Putamen (tissue), 1 donor: ENCODE measurements at regions not wholly inside any gene's neighbourhood (a gene's known extent, or its start where the extent isn't known, plus 50 kb on each side); places are given as distances from the start of the nearest gene placed in this dataset.
"Not testable (repeated sequence)": the region's sequence is repeated elsewhere in the genome, so short reads cannot be mapped to it uniquely, and the experiment has no call there.

Experiments
- DNase-seq: peaks from one replicate; pipeline ENCODE4 v3.0.0-alpha.2; 2016; ENCODE audit warnings: low spot score

DNA sequence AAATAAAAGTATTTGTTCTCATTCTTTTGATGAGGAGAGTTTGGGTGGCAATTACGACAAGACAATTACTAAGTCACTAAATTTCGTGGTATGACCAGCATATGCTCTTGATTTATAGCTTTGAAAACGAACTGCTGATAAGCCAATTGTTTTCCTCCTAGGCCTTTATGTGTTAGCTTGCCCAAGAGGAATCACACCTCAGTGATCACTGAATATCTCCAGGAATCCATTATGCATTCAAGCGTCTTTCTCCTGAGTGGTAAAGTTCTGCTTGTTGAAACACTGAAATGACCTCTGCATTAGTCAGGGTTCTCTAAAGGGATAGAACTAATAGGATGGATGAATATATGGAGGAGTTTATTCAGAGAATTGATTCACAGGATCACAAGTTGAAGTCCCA is 677.7 kb upstream of the MEF2C start:
- DNase-seq: no peak

- no peak for DNase-seq
Measured at GRCh38 chr5:89556215-89556913, 673.4 kb upstream of the MEF2C start.

GRCh38 chr5:89546657-89547056 is 663.7 kb upstream of the MEF2C start:
- no peak for DNase-seq

GRCh38 chr5:89545626-89546025 is 662.6 kb upstream of the MEF2C start:
- no peak for DNase-seq

DNA sequence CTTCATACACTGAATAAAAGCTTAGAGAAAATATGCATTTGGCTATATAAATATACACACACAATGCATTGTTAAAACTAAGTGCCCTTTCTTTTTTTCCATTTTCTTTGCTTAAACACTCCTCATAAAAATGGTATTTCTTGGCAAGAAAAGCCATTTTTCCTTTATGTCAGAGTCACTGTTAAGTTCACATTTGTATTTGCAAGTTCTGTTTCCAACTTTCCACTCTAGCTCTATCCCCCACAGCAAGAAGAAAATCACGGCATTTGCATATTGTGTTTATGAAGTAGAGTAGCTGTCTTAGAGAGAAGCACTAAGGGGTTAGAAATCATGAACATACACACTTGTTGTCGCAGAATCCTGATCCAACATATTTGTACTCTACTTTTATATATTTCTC is 662.1 kb upstream of the MEF2C start:
- no peak for DNase-seq

DNA sequence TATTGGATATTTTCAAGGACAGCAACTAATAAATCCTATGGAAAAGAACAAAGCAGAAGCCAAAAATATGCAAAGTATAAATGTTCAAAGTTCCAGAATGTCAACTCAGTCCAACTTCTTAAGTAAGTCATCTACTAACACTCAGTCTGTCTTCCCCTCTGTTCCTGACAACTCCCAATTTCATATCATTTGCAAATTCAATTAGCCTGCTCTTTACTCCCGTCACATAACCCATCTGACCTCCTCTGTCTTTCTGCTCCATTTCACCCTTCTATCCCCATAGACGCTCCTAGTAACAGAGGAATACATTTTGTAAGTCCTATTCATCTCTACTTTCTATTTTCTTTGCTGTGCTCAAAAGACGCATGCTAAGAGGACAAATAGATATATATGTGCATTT is 659.8 kb upstream of the MEF2C start:
- DNase-seq: no peak

DNA sequence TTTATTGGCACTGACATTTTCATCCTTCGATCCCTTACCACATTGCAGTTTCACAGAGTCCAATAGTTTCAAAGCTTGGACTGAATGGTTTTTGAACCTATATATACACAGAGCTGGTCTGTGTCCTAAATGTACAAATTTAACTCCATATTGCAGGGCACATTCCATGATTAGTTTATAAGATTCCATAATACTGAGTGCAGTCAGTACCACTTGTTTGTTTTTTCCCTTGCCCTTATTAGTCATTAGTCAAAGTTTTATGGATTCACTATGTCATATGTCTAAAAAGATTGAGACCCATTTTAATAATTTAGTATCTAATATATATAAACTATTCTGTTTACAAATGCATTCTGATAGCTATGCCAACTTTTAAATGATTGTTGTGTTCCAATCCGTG is 654.8 kb upstream of the MEF2C start:
- no peak for DNase-seq

- DNase-seq: no peak
Measured at GRCh38 chr5:89536020-89536419, 653.0 kb upstream of the MEF2C start.

GRCh38 chr5:89535411-89535810 is 652.4 kb upstream of the MEF2C start:
- no peak for DNase-seq

DNA sequence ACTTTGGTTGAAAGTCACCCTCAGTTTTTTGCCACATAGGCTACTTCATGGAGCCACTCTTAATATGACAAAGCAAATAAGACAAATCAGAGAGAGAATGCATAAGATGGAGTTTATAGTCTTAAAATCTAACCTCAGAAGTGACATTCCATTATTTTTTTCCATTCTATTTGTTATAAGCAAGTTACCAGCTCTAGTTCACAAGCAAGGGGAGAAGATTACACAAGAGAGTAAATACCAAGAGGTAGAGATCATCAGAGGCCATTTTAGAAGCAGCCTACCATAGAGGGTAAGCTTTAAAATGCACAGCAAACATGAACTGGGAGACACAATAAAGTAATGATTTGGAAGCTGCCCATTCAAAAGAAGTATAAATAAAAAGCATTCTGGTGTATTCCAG is 651.3 kb upstream of the MEF2C start:
- no peak for DNase-seq

DNA sequence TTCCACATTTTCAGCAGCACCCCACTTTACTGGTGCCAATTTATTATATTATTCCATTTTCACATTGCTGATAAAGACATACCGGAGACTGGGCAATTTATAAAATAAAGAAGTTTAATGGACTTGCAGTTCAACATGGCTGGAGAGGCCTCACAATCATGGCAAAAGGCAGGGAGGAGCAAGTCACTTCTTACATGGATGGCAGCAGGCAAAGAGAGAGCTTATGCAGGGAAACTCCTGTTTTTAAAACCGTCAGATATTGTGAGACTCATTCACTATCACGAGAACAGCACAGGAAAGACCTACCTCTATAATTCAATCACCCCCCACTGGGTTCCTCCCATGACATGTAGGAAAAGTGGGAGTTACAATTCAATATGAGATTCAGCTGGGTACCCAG is 641.8 kb upstream of the MEF2C start:
- DNase-seq: no peak

DNA sequence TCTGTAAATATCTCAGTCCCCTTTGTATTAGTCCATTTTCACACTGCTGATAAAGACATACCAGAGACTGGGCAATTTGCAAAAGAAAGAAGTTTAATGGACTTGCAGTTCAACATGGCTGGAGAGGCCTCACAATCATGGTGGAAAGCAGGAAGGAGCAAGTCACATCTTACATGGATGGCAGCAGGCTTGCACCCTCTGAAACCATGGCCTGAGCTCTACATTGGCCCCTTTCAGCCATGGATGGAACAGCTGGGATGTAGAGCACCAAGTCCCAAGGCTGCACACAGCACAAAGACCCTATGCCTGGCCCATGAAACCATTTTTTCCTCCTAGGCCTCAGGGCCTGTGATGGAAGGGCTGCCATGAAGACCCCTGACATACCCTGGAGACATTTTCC is 640.9 kb upstream of the MEF2C start:
- not testable (repeated sequence) for DNase-seq

- DNase-seq: no peak
Measured at GRCh38 chr5:89520771-89521170, 637.8 kb upstream of the MEF2C start.

GRCh38 chr5:89513299-89514044 is 630.5 kb upstream of the MEF2C start:
- DNase-seq: no peak

DNA sequence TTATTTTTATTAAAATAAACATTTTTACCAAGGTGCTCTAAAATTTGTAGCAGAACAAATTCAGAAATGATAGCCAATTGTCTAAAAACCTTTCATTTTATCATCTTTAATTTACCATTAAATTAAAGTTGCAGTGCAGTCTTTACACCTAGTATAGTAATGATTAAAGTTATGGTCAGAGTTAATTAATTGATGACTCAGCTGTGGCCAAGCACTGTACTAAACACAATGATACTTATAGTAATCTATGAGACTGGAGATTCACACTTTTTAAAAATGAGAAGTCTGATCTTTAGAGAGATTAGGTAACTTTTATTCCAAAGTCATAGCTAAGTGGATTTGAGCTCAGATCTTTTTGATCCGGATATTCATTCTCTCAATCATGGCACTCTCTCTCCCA is 621.1 kb upstream of the MEF2C start:
- DNase-seq: no peak

DNA sequence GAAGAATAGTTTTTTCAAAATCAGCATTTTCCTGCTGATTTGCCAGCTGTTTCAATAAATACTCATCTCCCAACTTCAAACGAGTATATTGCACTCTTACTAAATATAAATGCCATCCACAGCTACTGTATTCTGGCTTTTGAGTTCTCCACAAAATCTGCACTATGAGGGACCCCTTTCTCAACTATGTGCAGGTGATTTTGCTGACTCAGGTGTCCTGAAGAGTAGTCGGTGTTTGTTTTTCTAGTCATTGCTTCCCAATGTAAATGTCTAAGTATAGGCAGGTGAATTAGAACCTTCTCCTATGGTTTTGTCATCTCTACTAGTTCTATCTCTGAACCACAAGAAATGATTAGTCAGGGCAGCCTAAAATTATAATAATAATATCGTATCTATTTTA is 616.8 kb upstream of the MEF2C start:
- DNase-seq: no peak

- DNase-seq: no peak
Measured at GRCh38 chr5:89498699-89499098, 615.7 kb upstream of the MEF2C start.

DNA sequence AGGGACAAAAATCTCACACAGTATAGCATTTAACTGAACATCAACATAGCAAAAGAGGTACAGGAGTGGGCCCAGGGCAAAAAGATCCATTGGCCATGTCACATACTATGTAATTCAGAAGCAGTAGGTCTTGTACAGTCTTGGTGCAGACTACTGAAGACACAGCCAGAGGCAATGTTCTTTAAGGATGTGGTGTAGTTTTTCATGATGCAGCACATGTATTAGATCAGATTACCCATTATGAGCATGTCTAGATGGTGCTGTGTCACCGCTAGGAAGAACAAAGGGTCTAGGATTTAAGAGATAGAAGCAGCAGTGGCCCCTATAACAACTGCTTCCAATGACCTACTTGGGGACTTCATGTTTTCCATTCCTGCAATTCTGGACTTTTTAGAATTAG is 610.4 kb upstream of the MEF2C start:
- no peak for DNase-seq

DNA sequence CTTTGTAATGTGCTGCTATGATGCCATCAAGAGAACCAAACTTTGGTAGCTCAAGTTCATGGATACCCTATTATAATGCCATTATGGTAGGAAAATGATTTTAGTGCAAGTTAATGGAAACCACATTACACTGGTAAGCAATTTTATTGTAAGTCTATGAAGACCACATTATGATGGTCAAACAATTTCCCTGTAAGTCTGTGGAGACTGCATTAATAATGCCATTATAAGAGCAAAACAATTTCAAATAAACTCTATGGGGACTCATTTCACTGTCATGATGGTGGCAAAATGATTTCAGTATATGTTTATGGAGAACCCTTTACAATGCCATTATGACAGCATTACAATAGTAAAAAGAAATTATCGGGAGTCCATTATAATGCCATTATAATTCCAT is 602.0 kb upstream of the MEF2C start:
- no peak for DNase-seq

- no peak for DNase-seq
Measured at GRCh38 chr5:89480406-89481007, 597.5 kb upstream of the MEF2C start.

DNA sequence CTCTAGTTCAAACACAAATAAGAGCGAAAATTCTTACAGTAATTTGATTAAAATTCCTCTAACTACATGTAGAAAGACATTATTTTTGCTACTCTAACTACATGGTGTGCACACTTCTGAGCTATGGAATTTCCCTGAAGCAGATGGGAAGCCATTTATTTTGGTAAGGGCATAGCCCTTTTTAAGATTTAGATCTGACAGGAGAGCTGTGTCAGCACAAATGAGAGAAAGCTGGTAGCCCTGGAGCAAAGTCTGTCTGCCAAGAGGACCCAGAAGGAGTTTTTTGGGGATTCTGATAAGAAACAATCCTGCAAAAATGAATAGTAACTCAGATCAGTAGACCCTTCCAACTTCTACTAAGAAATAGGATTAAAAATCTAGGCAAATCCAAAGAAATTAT is 595.9 kb upstream of the MEF2C start:
- DNase-seq: no peak

DNA sequence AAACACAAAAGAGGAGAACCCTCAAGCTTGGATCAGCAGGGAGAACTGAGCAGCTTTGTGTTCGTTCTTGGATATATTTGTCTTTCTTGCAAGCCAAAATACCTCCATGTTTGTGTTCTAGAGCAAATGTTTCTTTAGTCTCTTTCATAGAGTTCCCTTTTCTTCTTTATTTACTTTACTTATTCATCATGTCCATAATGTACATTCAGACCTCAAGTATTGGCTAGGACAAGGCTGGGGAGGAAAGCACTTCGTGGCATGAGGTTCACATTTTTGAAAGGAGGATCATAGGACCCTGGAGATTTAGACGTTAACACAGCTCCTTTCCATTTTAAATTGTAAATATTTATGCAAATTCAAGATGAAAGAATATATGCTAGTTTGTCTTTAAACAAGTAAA is 590.2 kb upstream of the MEF2C start:
- no peak for DNase-seq

GRCh38 chr5:89471541-89471940 is 588.6 kb upstream of the MEF2C start:
- DNase-seq: no peak

- DNase-seq: no peak
Measured at GRCh38 chr5:89471115-89471514, 588.1 kb upstream of the MEF2C start.
